ENCODE measurements at regions not wholly inside any gene's neighbourhood (a gene's known extent, or its start where the extent isn't known, plus 50 kb on each side); places are given as distances from the start of the nearest gene placed in this dataset.
"Not testable (repeated sequence)": the region's sequence is repeated elsewhere in the genome, so short reads cannot be mapped to it uniquely, and the experiment has no call there.

DNA sequence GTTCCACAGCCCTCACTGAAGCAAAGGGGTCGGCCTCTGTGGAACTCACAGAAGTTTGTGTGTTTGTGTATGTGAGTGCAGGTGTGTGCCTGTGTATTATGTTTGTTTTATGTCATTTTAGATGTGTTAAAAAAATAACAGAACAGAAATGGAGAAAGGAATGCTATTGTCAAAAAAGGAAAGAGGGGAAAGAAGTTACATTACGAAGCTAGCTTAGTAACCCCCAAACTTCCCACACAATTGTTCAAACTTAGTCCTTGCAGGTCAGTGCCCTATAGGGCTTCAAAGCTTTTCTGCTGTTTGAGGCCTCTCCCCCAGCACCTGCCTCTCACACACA lies 1505.6 kb upstream of the SLC10A2 start:
- DNase-seq, result no peak

DNA sequence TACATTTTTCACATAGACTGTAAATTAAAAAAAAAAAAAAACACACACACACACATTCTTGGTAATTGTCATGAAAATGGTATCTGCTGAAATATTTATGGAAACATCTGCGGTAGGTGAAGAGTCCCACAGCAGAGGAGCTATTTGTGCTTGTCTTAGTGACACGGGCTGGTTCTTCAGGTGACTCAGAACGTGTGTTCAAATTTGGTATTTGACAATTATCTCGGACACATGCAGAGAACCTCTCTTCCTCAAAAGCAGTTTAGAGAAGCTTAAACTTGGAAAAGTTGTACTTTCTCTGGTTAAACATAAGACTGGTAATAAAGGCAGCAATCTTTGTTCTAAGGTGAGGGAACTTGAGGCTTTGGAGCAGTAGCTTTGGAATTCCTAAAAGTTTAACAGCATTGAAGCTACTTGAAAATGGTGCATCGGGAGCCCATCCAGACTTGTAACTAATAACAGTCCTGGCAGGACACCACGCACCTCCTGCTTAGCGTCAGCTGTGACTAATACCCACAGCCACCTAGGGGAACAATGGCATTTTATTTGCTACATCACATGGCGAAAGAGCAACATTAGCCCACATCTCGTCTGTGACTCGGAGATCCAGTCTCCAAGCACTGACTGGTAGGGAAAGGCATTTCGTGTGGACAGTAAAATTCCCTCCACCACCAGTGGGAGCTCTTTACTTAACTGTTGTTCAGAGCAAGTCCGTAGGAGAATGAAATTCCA lies 1505.1 kb upstream of the SLC10A2 start:
- DNase-seq, result no peak

DNA sequence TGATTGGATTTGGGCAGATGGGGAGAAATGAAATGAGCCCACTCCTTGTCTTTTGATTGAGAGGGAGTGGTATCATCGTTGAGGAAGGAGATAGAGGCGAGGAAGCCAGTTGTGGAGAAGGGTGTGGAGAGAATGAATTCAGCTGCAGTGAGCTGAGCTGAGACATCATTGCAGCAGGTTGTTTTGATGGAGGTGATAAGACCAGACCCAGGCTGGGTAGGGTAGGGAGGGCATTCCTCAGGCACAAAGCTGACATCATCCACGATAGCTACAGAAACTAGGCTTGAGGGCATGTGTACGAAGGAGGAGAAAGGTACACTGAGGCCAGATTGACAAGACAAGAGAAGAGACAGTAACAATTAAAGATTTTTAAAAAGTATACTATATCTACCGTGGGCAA lies 1500.9 kb upstream of the SLC10A2 start:
- no peak for DNase-seq

DNA sequence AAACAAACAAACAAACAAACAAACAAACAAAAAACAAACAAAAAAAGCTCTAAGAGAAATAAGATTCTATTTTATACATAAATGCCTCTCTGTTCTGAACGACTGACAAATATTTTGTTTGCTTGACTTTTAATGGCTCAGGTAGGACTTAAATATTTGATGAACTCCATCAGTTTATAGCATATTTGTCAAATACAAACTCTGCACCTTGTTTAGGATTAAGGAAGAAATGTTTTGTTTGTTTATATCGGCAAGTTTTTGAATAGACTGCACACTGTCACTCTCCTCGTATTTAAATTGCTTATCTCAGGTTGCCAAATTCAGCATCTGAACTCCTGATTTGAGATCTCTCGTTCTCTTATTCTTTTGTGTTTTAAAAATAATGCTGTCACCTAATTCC lies 1499.7 kb upstream of the SLC10A2 start:
- no peak for DNase-seq

DNA sequence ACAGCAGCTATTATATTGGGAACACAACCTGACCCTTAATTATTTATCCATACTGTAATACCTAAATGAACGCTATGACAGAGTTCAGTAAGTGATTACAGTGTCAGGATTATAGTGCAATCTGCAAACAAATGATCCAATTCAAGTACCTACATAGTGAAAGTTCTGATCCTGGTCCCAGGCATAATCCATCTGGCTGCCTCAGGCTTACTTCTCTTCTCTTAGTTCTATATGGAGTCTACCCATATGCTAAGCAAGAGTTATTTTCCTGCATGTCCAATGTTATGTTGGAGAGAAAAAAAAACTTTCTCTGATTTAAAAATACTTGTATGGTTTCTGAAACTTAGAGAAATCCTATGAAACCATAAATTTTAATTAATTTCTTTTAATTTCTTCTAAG lies 1487.7 kb upstream of the SLC10A2 start:
- DNase-seq, result no peak

DNA sequence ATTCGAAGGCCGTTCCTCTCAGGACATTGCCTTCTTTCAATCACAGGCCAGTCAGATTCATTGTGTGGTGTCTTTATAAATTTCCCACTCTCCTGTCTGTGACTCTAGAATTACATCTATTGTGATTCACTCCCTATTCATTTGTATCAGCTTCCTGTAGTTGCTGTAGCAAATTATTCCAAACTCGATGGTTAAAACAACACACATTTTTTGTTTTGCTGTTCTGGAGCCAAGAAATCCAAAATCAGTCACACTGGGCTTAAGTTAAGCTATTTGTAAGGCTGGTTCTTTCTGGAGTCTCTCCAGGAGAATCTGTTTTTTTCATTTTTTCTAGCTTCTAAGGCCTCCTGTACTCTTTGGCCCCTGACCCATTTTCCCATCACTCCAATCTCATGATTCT lies 1487.0 kb upstream of the SLC10A2 start:
- DNase-seq, result no peak

DNA sequence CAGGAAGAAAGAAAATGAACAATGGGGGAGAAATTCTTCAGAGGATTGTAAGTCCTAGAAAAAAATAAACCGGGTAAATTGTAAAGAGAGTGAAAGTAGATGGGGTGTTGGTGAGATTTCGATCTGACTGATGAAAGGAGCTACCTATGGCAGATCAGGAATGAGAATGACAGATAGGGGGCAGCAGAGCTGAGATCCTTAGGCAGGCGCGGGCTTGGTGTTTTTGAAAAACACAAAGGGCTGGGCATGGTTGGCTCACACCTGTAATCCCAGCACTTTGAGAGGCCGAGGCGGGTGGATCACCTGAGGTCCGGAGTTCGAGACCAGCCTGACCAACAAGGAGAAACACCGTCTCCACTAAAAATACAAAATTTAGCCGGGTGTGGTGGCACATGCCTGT lies 1468.6 kb upstream of the SLC10A2 start:
- DNase-seq, result no peak

DNA sequence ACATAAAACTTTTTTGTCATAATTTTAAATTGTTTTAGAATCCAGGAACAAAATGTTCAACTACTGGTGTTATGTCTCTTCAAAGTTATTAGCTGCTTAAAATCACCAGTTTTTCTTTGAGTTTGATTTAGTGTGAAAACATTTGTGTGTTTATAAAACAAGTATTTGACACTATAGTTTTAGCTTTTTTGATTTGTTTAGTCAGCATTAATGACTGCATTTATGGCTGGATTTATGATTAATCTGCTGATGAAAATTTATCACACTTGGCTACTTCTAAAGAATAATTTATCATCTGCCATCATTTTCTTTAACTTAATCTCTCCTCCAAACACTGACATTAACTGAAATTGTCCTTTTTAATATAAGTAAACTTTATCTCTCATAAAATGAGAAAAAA lies 1465.9 kb upstream of the SLC10A2 start:
- DNase-seq, result no peak

DNA sequence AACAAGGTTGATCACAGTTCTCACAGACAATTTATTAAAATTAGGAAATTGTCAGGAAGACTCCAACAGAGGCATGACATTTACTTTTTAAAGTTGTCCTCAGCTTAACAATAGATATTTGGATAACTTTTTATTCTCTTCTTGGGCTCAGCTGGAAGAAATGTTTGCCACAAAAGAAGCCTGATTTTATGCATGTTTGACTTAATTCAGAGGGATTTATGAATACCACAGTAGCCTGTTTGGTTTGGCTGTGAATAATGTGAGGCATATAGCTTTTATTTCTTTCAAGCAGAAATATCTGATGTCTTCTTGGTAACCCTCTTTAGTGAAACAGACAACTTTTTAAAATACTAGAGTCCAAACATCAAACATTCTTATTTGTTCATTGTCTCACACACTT lies 1464.5 kb upstream of the SLC10A2 start:
- DNase-seq, result no peak

DNA sequence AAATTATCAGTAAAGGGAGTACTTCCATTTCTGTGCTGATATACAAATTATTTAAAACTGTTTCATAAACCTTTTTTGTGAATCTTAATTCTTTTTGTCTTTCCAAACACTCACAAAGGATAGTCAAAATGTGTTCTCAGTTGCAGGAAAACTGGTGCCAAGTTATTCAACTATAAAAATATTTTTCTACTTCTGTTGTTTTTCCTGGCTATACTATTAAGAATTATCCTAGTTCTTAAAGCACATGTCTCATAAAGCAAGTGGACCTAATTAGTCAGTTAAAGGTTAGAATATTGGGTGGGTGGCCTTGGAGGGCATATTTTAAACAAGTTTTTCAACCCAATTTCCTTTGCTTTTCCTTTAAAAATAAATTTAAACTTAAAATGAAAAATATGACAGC lies 1460.3 kb upstream of the SLC10A2 start:
- DNase-seq, result no peak

DNA sequence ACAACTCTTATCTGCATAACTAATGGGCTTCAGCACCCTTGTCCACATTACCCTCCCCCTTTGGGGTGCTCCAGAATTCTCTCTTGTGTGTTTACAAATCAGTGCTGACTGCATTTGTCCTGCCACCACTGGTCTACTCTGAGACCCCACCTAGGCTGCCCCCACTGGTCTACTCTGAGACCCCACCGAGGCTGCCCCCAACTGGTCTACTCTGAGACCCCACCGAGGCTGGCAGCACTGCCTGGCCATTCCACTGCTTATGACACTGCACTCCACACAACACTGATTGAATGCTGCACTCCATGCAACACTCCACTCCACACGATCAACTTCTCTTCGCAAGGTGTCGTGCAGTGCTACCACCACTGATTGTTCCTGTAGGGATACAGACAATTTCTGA lies 1459.2 kb upstream of the SLC10A2 start:
- no peak for DNase-seq

DNA sequence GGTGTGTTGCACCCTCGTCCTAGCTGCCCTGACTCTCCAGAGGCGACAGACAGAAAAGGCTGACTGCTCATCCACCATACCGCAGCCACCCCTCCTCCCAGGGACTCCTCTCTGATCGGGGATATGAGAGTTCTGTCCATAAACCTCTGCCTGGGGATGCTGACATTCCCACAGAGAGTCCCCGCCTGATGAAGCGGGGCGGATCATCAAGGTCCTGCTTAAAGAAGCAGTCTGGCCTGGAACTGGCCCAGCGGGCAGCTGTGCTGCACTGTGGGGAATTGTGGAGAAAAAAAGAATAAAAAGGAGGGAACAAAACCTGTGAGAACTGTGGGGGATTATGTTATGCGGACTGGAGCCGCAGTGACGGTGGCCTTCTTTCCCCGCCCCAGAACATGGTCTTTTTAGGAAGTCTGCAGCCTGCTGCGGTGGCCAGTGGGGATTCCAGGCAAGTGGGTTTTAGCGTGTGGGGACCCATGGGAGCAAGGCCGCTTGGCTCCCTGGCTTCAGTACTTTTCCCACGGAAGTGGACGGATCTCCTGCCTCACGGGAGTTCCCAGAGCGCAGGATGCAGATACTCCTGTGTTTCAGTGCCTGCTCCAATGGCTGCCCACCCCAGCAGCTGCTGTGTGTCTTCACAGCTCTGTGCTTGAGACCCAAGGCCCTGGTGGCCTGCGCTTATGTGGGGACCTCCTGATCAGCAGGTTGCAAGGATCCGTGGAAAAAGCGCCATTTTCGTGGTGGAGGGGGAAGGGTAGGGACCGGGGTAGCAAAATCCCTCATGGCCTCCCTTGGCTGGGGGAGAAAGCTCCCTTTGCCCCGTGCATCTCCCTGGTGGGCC lies 1456.2 kb upstream of the SLC10A2 start:
- no peak for DNase-seq

DNA sequence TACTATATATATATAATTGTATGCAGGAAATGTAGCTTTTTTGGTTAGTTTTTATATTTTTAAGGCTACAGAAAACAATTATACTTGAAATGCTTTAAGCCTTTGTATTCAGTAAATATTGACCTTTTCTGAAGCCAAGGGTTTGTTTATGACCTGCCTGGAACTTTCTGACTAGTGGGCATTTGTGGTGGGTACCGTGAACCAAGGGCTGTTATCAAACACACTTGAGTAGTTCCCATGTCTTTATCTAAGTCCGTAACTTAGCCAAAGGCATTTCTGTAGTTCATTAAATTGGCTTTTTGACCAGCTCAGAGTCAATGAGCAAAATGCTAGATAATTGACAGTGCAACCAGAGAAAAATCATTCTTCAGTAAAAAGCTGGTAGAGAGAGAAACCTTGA lies 1444.2 kb upstream of the SLC10A2 start:
- no peak for DNase-seq

DNA sequence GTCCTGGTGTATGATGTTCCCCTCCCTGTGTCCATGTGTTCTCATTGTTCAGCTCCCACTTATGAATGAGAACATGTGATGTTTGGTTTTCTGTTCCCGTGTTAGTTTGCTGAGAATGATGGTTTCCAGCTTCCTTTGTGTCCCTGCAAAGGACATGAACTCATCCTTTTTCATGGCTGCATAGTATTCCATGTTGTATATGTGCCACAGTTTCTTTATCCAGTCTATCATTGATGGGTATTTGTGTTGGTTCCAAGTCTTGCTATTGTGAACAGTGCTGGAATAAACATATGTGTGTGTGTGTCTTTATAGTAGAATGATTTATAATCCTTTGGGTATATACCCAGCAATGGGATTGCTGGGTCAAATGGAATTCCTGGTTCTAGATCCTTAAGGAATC lies 1427.3 kb upstream of the SLC10A2 start:
- not testable (repeated sequence) for DNase-seq

DNA sequence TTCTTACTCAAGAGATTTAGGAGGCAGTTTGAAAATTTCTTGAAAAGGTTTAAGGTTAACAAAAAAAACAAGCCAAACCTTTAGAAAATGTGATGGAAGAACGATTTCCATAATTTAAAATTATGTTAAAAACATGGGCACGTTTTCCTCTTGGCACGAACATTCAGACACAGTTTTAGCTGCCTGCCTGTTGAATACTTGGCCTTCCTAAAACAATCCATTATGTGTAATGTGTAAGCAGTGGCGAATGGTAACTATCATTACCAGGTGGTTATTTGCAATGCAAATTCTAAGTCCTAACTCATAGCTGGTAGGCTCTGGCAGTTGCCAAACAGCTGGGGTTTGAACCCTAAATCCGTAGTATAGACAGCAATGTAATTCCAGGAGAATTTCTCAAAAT lies 1425.7 kb upstream of the SLC10A2 start:
- DNase-seq, result no peak

DNA sequence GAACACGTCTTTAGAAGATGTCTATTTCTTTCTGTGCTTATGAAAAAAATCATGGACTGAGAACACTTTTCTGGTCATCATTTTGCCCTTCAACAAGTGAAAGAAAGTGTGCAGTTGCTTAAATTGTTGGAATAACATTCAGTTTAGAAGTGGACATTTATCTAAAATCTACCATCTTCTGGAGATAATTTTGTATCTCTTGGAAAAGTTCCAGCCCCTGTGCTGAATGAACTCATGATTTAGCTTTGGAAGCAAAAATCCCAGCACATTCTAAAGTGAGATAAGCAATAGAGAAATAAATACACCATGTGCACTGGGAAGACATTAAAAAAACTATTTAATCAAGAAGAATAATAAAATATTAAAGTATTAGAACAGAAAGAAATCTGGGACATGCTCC lies 1420.8 kb upstream of the SLC10A2 start:
- no peak for DNase-seq

DNA sequence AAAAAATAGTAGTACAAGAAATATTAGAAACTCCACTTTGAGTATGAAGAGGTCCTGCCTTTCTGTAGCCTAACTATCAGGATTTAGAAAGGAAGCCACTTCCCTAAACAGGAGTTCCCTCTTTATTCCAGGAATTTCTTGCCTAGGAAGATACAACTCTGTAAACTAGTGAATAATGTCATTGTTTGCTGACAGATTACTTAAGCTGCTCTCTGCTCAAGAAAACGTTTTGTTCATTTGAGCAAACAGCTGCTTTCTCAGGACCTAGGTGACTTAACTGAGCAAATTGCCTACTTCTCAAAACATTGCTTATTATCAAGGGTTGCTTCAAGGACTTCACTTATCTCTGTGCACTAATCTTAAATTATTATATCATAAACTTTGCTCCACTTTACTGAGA lies 1419.4 kb upstream of the SLC10A2 start:
- no peak for DNase-seq

DNA sequence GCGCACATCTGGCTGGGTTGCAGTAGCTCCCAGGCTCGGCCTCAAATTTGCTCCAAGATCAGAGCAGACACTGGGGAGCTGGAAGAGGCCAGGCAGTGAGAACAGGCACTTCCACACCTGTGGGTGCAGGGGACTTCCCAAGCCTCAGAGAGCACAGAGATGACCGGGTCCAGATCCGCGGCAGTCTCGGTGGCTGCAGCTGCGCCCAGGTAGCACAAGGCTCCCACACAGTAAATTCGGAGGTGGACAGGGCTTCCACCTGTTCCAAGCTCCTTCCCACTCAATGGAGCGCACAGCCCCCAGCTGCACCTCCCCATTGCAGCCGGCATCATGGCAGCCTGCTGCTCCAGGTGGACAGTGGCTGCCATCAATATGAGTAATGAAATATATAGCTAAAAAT lies 1417.4 kb upstream of the SLC10A2 start:
- no peak for DNase-seq

DNA sequence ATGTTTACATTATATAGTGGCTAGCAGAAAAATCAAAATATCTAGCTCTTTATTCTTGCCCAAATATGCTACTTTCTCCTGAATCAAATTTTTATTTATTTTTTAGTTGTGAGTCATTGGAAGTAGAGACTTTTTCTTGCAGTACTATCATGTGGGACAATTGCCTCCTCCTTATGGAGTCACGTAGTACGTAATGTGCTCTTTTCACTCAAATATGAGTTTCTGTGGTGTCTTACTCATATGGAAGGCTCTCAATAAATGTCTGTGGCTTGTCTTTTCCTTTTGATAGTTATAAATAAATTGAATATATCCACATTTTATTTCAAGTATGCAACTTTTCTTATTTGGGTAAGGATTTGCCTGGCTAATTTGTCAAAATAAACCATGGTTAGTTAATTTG lies 1411.0 kb upstream of the SLC10A2 start:
- DNase-seq, result no peak

DNA sequence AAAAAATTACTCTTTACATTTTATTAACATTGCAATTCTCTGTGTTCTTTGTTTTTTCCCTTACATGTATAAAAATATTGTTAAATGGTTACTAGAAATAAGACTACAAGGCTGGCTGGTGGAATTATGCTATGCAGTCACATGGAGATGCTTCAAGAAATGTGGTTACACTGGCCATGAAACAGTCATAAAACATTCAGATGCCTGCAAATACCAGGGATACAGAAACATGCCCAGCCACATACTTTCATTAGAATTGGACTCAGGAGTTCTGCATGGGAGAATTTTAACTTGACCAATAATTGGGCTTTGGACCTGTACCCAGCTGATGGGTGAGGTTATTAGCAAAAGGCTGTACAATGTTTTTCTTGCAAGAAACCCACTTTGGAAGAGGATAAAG lies 1407.7 kb upstream of the SLC10A2 start:
- no peak for DNase-seq

DNA sequence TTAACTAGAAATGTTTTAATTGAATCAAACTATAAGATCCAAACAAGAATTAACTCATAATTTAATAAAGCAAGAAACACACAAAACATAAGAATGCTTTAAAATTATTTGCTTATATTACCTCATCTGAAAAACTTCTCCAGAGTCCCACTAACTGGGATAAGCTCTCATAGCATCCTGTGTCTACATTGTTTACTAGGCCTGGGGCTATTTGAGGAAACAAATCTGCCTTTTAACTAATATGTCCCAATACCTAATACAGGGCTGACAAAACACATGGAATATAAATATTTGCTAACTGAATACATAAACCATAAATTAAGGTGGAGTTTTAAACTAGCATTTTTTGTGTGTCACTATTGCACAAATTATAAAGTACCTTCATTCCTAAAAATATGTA lies 1399.8 kb upstream of the SLC10A2 start:
- DNase-seq, result no peak

DNA sequence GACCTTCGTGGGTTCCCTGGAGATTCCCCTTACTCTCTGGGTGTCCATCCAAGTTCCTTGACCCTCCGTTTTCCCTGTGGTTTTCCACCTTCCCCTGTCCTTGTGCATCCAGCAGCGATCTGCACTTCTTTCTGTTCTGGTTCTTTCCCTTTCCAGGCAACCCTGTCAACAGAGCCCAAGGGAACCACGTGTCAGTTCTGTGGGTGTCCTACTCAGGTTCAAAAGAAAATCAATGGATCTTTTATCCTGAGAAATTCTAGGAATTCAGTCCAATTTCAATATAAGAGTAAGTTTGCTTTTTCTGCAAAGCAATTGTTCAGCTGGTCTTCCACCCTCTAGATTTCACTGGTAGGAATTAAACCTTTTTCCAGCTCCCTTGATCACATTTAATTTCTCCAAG lies 1394.8 kb upstream of the SLC10A2 start:
- DNase-seq, result no peak

DNA sequence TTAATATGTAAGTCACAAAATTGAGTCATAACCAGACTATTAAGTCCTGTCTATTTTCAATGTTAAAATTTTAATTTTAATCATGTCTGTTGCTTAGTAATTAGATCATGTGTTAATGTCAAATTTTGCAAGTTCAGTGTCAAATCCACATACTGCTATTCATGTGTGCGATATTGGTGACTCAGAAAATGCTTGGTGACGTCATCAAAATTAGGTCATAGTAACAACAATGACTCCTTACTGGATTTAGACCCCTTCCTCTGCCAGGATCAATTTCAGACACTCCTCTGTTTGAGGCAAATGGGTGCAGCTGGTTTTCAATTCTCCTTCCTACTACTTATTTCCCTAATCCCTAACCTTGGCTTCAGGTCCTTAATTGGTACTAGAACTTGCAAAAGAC lies 1394.3 kb upstream of the SLC10A2 start:
- no peak for DNase-seq

DNA sequence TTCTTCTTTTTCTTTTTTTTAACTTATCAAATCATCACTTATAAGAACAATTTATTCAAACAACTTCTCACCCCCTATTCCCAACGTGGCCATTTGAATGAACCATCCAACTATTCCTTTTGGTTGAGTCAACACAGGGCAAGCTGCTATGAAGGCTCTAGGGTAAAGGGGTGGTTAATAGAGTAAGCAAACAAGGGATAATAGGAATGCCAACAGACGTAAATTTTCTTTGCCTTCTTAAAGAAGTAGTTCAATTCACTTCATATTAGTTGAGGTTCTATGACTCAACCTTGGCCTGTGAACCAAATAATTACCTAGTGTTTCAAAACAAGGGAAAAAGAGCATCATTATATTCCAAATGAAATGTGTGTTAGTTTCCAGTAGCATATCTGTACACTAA lies 1383.8 kb upstream of the SLC10A2 start:
- no peak for DNase-seq

DNA sequence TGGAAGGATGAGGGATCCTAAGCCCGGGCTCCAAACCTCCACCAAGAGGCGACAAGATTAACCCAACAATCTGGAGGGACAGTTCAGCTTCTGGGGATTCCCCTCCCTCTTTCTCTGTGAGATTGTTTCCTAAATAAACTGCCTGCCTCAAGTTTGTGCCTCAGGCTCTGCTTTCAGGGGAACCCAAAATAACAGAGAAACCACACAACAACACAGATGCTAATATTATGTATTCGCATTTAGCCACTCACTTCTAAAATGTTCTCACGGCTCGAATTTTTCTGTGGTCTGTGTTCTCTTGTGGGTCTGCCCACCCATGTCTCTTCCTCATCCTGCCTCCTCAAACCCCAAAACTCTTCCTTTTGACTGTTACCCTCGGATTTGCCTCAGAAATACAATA lies 1381.1 kb upstream of the SLC10A2 start:
- DNase-seq, result no peak
